Chondrocyte (in vitro differentiated cells): ENCODE measurements at regions not wholly inside any gene's neighbourhood (a gene's known extent, or its start where the extent isn't known, plus 50 kb on each side); places are given as distances from the start of the nearest gene placed in this dataset.
"Not testable (repeated sequence)": the region's sequence is repeated elsewhere in the genome, so short reads cannot be mapped to it uniquely, and the experiment has no call there.

Experiments used
- DNase-seq: peaks from one replicate; pipeline ENCODE4 v3.0.0; 2021; ENCODE audit warnings: mixed read lengths, low spot score
- H3K27ac Mint-ChIP-seq: one replicate; pipeline ENCODE4 v1.8.0; 2021; ENCODE audit warnings: mild to moderate bottlenecking, moderate library complexity, mixed read lengths; ENCODE audit not compliant: unreplicated experiment
- H3K27me3 Mint-ChIP-seq: 2 replicates; pipeline ENCODE4 v1.8.0; 2021; ENCODE audit warnings: low read depth, mixed read lengths
- H3K36me3 Mint-ChIP-seq: 2 replicates; pipeline ENCODE4 v1.8.0; 2021; ENCODE audit warnings: low read depth, mixed read lengths
- H3K4me1 Mint-ChIP-seq: 2 replicates; pipeline ENCODE4 v1.8.0; 2021; ENCODE audit warnings: low read depth, mild to moderate bottlenecking, mixed read lengths
- H3K4me3 Mint-ChIP-seq: one replicate; pipeline ENCODE4 v1.8.0; 2021; ENCODE audit warnings: mild to moderate bottlenecking, moderate library complexity, mixed read lengths; ENCODE audit not compliant: unreplicated experiment
- H3K9me3 Mint-ChIP-seq: 2 replicates; pipeline ENCODE4 v1.8.0; 2021; ENCODE audit warnings: low read depth, mixed read lengths
- TF ChIP-seq, protein P1 (sequence below): fragments of 200-600 bp; sonication (generic); IDR thresholded peaks from 2 replicates; pipeline ENCODE4 v1.5.0; 2021; ENCODE audit warnings: antibody characterized with exemption, mild to moderate bottlenecking, moderate library complexity

DNA sequence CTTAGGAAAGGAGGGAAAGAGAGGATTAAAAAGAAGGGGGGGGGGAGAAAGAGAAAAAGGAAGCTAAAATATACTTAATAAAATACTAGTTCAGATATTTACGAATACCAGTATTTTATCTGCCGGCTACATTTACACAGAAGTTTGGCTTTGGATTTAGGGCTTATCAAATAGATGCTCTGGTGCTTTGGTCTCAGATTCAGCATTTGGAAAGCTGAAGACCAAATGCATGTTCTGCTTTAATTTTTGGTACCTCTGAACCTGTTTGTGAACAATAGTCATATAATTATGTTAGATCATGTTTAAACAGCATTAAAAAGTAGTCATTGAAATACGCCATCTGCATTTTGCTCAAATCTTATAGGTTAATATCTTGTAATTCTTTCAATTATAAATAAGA lies 786.0 kb upstream of the CITED2 start:
- no peaks in the 10 kb centered on the region for H3K36me3 Mint-ChIP-seq
- DNase-seq: no peak
- H3K4me3 Mint-ChIP-seq: no peak overlapping the region
- no peaks in the 10 kb centered on the region for H3K4me1 Mint-ChIP-seq
- H3K9me3 Mint-ChIP-seq: peaks cover 5% of the 10 kb centered on the region
- H3K27me3 Mint-ChIP-seq: no peaks in the 10 kb centered on the region
- TF ChIP-seq, protein P1, sequence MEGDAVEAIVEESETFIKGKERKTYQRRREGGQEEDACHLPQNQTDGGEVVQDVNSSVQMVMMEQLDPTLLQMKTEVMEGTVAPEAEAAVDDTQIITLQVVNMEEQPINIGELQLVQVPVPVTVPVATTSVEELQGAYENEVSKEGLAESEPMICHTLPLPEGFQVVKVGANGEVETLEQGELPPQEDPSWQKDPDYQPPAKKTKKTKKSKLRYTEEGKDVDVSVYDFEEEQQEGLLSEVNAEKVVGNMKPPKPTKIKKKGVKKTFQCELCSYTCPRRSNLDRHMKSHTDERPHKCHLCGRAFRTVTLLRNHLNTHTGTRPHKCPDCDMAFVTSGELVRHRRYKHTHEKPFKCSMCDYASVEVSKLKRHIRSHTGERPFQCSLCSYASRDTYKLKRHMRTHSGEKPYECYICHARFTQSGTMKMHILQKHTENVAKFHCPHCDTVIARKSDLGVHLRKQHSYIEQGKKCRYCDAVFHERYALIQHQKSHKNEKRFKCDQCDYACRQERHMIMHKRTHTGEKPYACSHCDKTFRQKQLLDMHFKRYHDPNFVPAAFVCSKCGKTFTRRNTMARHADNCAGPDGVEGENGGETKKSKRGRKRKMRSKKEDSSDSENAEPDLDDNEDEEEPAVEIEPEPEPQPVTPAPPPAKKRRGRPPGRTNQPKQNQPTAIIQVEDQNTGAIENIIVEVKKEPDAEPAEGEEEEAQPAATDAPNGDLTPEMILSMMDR: no peak
- H3K27ac Mint-ChIP-seq: no peak overlapping the region

DNA sequence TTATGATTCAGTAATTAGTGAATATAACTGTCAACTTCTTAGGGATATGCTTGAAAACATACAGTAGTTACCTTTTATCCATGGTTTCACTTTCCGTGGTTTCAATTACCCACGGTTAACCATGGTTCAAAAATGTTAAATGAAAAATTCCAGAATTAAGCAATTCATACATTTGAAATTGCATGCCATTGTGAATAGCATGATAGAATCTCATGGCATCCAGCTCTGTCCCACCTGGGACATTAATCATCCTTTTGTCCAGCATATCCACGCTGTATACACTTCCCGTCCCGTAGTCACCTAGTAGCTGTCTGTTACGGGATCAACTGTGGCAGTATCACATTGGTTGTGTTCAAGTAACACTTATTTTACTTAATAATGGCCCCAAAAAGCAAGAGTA lies 781.7 kb upstream of the CITED2 start:
- Mint-ChIP-seq H3K27me3 (no peaks in the 10 kb centered on the region), H3K4me3 (no peak overlapping the region), H3K9me3 (peaks cover 12% of the 10 kb centered on the region), H3K27ac (no peak overlapping the region), H3K36me3 (no peaks in the 10 kb centered on the region), H3K4me1 (no peaks in the 10 kb centered on the region)
- no peak for DNase-seq
- TF ChIP-seq, protein P1: no peak

GRCh38 chr6:140155451-140156126 lies 781.1 kb upstream of the CITED2 start:
- Mint-ChIP-seq H3K4me3 (no peak overlapping the region), H3K27me3 (no peaks in the 10 kb centered on the region), H3K27ac (no peak overlapping the region), H3K9me3 (peaks cover 12% of the 10 kb centered on the region), H3K4me1 (no peaks in the 10 kb centered on the region), H3K36me3 (no peaks in the 10 kb centered on the region)
- TF ChIP-seq, protein P1: no peak
- no peak for DNase-seq

- no peak for DNase-seq
- Mint-ChIP-seq H3K27me3 (no peaks in the 10 kb centered on the region), H3K9me3 (peaks cover 12% of the 10 kb centered on the region), H3K4me1 (no peaks in the 10 kb centered on the region), H3K36me3 (no peaks in the 10 kb centered on the region), H3K27ac (no peak overlapping the region), H3K4me3 (no peak overlapping the region)
- TF ChIP-seq, protein P1: no peak
These were observed 779.3 kb upstream of the CITED2 start for GRCh38 chr6:140153703-140154102.

DNA sequence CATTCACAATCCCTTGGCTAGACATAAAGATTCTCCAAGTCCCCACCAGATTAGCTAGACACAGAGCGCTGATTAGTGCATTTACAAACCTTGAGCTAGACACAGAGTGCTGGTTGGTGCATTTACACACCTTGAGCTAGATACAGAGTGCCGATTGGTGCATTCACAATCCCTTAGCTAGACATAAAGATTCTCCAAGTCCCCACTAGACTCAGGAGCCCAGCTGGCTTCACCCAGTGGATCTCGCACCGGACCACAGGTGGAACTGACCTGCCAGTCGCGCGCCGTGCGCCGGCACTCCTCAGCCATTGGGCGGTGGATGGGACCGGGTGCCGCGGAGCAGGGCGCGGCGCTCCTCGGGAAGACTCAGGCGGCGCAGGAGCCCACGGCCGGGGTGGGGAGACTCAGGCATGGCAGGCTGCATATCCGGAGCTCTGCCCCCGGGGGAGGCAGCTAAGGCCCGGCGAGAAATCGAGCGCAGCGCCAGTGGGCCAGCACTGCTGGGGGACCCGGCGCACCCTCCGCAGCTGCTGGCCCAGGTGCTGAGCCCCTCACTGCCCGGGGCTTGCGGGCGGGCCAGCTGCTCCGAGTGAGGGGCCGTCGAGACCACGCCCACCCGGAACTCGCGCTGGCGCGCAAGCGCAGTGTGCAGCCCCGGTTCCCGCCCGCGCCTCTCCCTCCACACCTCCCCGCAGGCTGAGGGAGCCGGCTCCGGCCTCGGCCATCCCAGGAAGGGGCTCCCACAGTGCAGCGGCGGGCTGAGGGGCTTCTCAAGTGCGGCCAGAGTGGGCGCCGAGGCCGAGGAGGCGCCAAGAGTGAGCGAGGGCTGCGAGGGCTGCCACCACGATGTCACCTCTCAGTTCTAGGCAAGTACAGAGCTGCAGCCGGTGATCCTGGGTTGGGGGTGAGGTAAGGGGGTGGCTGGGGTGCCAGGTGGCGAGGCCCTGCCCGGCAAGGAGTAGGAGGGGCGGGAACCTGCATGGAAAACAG lies 773.7 kb upstream of the CITED2 start:
- H3K9me3 Mint-ChIP-seq, H3K4me3 Mint-ChIP-seq: not testable (repeated sequence)

More for the DNA sequence above, 773.7 kb upstream of the CITED2 start:
- DNase-seq, H3K36me3 Mint-ChIP-seq, H3K27me3 Mint-ChIP-seq, H3K27ac Mint-ChIP-seq, H3K4me1 Mint-ChIP-seq: not testable (repeated sequence)
